ENCODE measurements at regions not wholly inside any gene's neighbourhood (a gene's known extent, or its start where the extent isn't known, plus 50 kb on each side); places are given as distances from the start of the nearest gene placed in this dataset.

- no peak overlapping the region for H3K4me3 Mint-ChIP-seq (ENCODE audit: unreplicated experiment)
- no peak for TF ChIP-seq CTCF (IDR thresholded peaks at IDR 0.05; ENCODE audit: insufficient read depth in 1 of 2, low read depth in 1 of 2, low read length in 1 of 2, severe bottlenecking in 1 of 2, unreplicated experiment in 1 of 2)
- no peaks in the 10 kb centered on the region for H3K27me3 ChIP-seq (replicated peaks; ENCODE audit: control insufficient read depth, insufficient read depth, low read length)
- BruUV-seq (replicated peaks): no TSS peak
- CTCF ChIA-PET: no interaction called here
- DNase-seq: no peak
- no peaks in the 10 kb centered on the region for H3K27me3 Mint-ChIP-seq (ENCODE audit: insufficient read depth, unreplicated experiment)
- no peak overlapping the region for H3K27ac Mint-ChIP-seq (ENCODE audit: unreplicated experiment)
- no peaks in the 10 kb centered on the region for H3K4me1 Mint-ChIP-seq (ENCODE audit: low read depth, unreplicated experiment)
- H3K36me3 ChIP-seq (ENCODE audit: control insufficient read depth, insufficient read depth, low read length): no peaks in the 10 kb centered on the region
- no peaks in the 10 kb centered on the region for H3K9me3 Mint-ChIP-seq (ENCODE audit: unreplicated experiment)
- POLR2A ChIA-PET: no interaction called here
- no peak overlapping the region for H3K4me3 ChIP-seq (ENCODE audit: low read depth, low read length)
- H3K4me1 ChIP-seq: no peaks in the 10 kb centered on the region
- H3K36me3 Mint-ChIP-seq (ENCODE audit: insufficient read depth, unreplicated experiment): no peaks in the 10 kb centered on the region
- H3K9me3 ChIP-seq: no peaks in the 10 kb centered on the region
- intact Hi-C loops (cut with micrococcal nuclease; ENCODE audit: unreplicated experiment): no loop called here
Measured at GRCh38 chr2:11077411-11077810, 77.9 kb upstream of the SLC66A3 start.

- H3K27ac Mint-ChIP-seq (ENCODE audit: unreplicated experiment): no peak overlapping the region
- no peaks in the 10 kb centered on the region for H3K4me1 Mint-ChIP-seq (ENCODE audit: low read depth, unreplicated experiment)
- no peak overlapping the region for H3K4me3 ChIP-seq (ENCODE audit: low read depth, low read length)
- intact Hi-C loops (cut with micrococcal nuclease; ENCODE audit: unreplicated experiment): no loop called here
- H3K4me1 ChIP-seq: no peaks in the 10 kb centered on the region
- no peaks in the 10 kb centered on the region for H3K27me3 ChIP-seq (replicated peaks; ENCODE audit: control insufficient read depth, insufficient read depth, low read length)
- no peak for DNase-seq
- CTCF ChIA-PET: no interaction called here
- H3K27me3 Mint-ChIP-seq (ENCODE audit: insufficient read depth, unreplicated experiment): no peaks in the 10 kb centered on the region
- H3K9me3 Mint-ChIP-seq (ENCODE audit: unreplicated experiment): no peaks in the 10 kb centered on the region
- no peak for TF ChIP-seq CTCF (IDR thresholded peaks at IDR 0.05; ENCODE audit: insufficient read depth in 1 of 2, low read depth in 1 of 2, low read length in 1 of 2, severe bottlenecking in 1 of 2, unreplicated experiment in 1 of 2)
- no peaks in the 10 kb centered on the region for H3K9me3 ChIP-seq
- no peaks in the 10 kb centered on the region for H3K36me3 ChIP-seq (ENCODE audit: control insufficient read depth, insufficient read depth, low read length)
- no peak overlapping the region for H3K4me3 Mint-ChIP-seq (ENCODE audit: unreplicated experiment)
- POLR2A ChIA-PET: no interaction called here
- BruUV-seq (replicated peaks): no TSS peak
- no peaks in the 10 kb centered on the region for H3K36me3 Mint-ChIP-seq (ENCODE audit: insufficient read depth, unreplicated experiment)
Measured at GRCh38 chr2:11079136-11079824, 76.0 kb upstream of the SLC66A3 start.

DNA sequence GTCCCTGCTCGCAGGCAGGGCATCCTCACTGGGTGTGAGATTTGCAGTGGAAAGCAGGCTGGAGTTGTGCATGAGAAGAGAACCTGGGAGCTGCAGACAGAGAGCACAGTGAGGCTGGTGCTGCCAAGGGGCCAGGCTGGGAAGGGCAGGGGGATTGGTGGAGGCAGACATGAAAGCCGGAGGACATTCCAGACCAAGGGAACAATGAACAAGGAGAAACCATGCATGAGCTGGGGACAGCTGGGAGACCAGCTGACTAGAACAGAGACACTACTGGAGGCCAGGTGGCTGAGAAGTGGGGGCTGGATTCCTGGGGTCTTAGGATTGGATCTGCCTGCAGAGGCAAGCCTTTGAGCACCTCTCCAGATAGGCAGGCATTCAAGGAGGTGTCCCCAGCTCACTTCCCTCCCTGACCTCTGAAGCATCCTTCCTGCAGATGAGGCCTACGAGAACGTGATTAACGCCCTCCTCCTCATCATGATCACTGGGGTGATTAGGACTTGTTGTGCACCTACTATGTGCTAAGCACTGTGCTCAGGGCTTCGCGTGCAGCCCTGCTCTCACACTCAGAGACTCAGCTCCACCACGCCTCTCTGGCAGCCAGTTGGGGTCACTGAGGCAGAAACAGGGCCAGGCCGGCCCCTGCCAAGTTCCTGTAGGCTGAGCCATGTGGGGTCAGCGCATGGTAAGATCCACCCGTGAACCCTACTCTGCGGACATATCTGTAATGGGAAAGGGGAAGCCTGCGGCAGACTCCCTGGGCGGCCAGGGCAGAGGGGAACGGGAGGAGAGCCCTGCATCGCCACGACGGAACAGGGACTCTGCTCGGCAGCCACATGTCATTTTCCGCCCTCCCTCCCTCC lies 74.8 kb upstream of the SLC66A3 start:
- Histone ChIP-seq H3K4me1 (no peaks in the 10 kb centered on the region), H3K9me3 (no peaks in the 10 kb centered on the region), H3K4me3 (ENCODE audit: low read depth, low read length) (no peak overlapping the region), H3K27me3 (replicated peaks; ENCODE audit: control insufficient read depth, insufficient read depth, low read length) (no peaks in the 10 kb centered on the region), H3K36me3 (ENCODE audit: control insufficient read depth, insufficient read depth, low read length) (no peaks in the 10 kb centered on the region)
- DNase-seq: no peak
- TF ChIP-seq CTCF (IDR thresholded peaks at IDR 0.05; ENCODE audit: insufficient read depth in 1 of 2, low read depth in 1 of 2, low read length in 1 of 2, severe bottlenecking in 1 of 2, unreplicated experiment in 1 of 2): no peak
- H3K27me3 Mint-ChIP-seq (ENCODE audit: insufficient read depth, unreplicated experiment): no peaks in the 10 kb centered on the region
- no peaks in the 10 kb centered on the region for H3K4me1 Mint-ChIP-seq (ENCODE audit: low read depth, unreplicated experiment)
- POLR2A ChIA-PET: no interaction called here
- no peaks in the 10 kb centered on the region for H3K9me3 Mint-ChIP-seq (ENCODE audit: unreplicated experiment)
- no peak overlapping the region for H3K27ac Mint-ChIP-seq (ENCODE audit: unreplicated experiment)
- BruUV-seq (replicated peaks): no TSS peak
- no peak overlapping the region for H3K4me3 Mint-ChIP-seq (ENCODE audit: unreplicated experiment)
- CTCF ChIA-PET: no interaction called here
- H3K36me3 Mint-ChIP-seq (ENCODE audit: insufficient read depth, unreplicated experiment): no peaks in the 10 kb centered on the region
- intact Hi-C loops (cut with micrococcal nuclease; ENCODE audit: unreplicated experiment): no loop called here
